HL-60 (cell line): ENCODE measurements at regions not wholly inside any gene's neighbourhood (a gene's known extent, or its start where the extent isn't known, plus 50 kb on each side); places are given as distances from the start of the nearest gene placed in this dataset.

Source experiments
- GABPA ChIP-seq: IDR thresholded peaks from 2 replicates; pipeline ENCODE4 v1.6.1; 2012; ENCODE audit warnings: low read depth
- POLR2AphosphoS5 ChIP-seq: IDR thresholded peaks from 2 replicates; pipeline ENCODE4 v1.6.1; 2012; ENCODE audit warnings: low read depth
- REST ChIP-seq: IDR thresholded peaks from 2 replicates; pipeline ENCODE4 v1.6.1; 2012; ENCODE audit warnings: low read depth; ENCODE audit not compliant: insufficient replicate concordance
- SPI1 ChIP-seq: IDR thresholded peaks from 2 replicates; pipeline ENCODE4 v1.6.1; 2012; ENCODE audit warnings: low read depth, mild to moderate bottlenecking, borderline replicate concordance
- TF ChIP-seq, protein P1 (sequence below): IDR thresholded peaks from one replicate; pipeline ENCODE4 v1.5.1; 2011; ENCODE audit warnings: low read length, control low read depth, inconsistent platforms; ENCODE audit not compliant: insufficient read depth

DNA sequence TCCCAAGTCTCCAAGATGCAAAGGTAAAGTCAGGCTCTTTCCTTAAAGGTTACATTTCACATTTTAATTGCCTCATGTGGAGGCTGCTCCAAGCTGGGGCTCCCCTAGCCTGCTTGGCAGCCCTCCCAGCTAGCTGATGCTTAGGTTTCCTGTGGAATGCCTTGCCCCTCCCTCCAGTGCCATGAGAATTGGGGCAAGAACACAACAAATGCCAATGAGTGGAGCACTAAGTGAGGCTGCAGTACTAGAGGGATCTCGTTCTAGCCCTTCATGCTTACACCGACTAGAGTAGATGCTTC lies 597.7 kb downstream of the MID1IP1 start:
- TF ChIP-seq, protein P1, sequence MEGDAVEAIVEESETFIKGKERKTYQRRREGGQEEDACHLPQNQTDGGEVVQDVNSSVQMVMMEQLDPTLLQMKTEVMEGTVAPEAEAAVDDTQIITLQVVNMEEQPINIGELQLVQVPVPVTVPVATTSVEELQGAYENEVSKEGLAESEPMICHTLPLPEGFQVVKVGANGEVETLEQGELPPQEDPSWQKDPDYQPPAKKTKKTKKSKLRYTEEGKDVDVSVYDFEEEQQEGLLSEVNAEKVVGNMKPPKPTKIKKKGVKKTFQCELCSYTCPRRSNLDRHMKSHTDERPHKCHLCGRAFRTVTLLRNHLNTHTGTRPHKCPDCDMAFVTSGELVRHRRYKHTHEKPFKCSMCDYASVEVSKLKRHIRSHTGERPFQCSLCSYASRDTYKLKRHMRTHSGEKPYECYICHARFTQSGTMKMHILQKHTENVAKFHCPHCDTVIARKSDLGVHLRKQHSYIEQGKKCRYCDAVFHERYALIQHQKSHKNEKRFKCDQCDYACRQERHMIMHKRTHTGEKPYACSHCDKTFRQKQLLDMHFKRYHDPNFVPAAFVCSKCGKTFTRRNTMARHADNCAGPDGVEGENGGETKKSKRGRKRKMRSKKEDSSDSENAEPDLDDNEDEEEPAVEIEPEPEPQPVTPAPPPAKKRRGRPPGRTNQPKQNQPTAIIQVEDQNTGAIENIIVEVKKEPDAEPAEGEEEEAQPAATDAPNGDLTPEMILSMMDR, result no peak
- no peak for TF ChIP-seq POLR2AphosphoS5
- no peak for TF ChIP-seq REST
- no peak for TF ChIP-seq GABPA
- no peak for TF ChIP-seq SPI1
